Endothelial cell of umbilical vein (primary cell): ENCODE measurements at regions not wholly inside any gene's neighbourhood (a gene's known extent, or its start where the extent isn't known, plus 50 kb on each side); places are given as distances from the start of the nearest gene placed in this dataset.

ENCODE experiments used
- BruUV-seq: library from RNA; stranded (reverse); fragments of 400-500 nt; replicated peaks from 2 replicates; lab custom pipeline; 2021; lab: Mats Ljungman, UMichigan
- CTCF ChIA-PET: fragments of 300-600, 350-600 bp; sonication (Branson Sonifier 250); formaldehyde crosslinking; loops from one replicate; lab custom pipeline; 2021; ENCODE audit warnings: antibody characterized with exemption, inconsistent platforms; lab: Charles Lee
- POLR2A ChIA-PET: fragments of 300-600, 350-600 bp; sonication (Branson Sonifier 250); formaldehyde crosslinking; loops from one replicate; lab custom pipeline; 2021; ENCODE audit warnings: antibody characterized with exemption, inconsistent platforms; lab: Charles Lee
- DNase-seq: peaks from one replicate; pipeline ENCODE4 v3.0.0-alpha.2; 2011; ENCODE audit warnings: low read depth, low spot score
- FAIRE-seq: peaks from 2 replicates; lab custom pipeline; 2011; peaks lifted over from hg19 to GRCh38; lab: Jason Lieb, UNC
- H2AFZ ChIP-seq: 2 replicates; pipeline ENCODE4 v1.6.0; 2012; ENCODE audit warnings: low read depth, low read length, control low read depth, inconsistent platforms
- H3K27ac ChIP-seq: 2 replicates; pipeline ENCODE4 v1.5.1; 2011; ENCODE audit warnings: low read depth, mild to moderate bottlenecking, control low read depth, low read length, moderate library complexity; ENCODE audit not compliant: insufficient read depth
- H3K27me3 ChIP-seq, 2 experiments: 2 replicates each; pipeline versions ENCODE4 v1.6.0 to v1.6.1; 2011; ENCODE audit warnings: low read length in 2 of 2, mixed read lengths in 1 of 2; ENCODE audit not compliant: control insufficient read depth in 2 of 2, insufficient read depth in 2 of 2
- H3K36me3 ChIP-seq, 2 experiments: 2 replicates in 1 of 2; 3 replicates in 1 of 2; pipeline ENCODE4 v1.5.1; 2011; ENCODE audit warnings: low read length in 2 of 2, mild to moderate bottlenecking in 1 of 2, moderate library complexity in 1 of 2; ENCODE audit not compliant: control insufficient read depth in 2 of 2, insufficient read depth in 2 of 2; ENCODE audit errors: extremely low read depth in 1 of 2
- H3K4me1 ChIP-seq: 3 replicates; pipeline ENCODE4 v1.5.1; 2011; ENCODE audit warnings: mild to moderate bottlenecking, low read length; ENCODE audit not compliant: control insufficient read depth, insufficient read depth; ENCODE audit errors: extremely low read depth
- H3K4me2 ChIP-seq: 2 replicates; pipeline ENCODE4 v1.6.1; 2011; ENCODE audit warnings: low read length, control low read depth, mixed read lengths; ENCODE audit not compliant: insufficient read depth
- H3K4me3 ChIP-seq, 3 experiments: fragments of 200-600 bp in 1 of 3; sonication (generic), shearing (Covaris generic) in 1 of 3; replicated peaks in 1 of 3; 2 replicates each; pipeline ENCODE4 v1.5.1; 2011 to 2016; ENCODE audit warnings: control low read depth in 3 of 3, low read length in 3 of 3, mild to moderate bottlenecking in 2 of 3, inconsistent platforms in 1 of 3, low read depth in 1 of 3, moderate library complexity in 1 of 3; ENCODE audit not compliant: insufficient read depth in 1 of 3
- H3K79me2 ChIP-seq: 2 replicates; pipeline ENCODE4 v1.6.0; 2012; ENCODE audit warnings: low read length, inconsistent platforms; ENCODE audit not compliant: control insufficient read depth, insufficient read depth
- H3K9ac ChIP-seq: replicated peaks from 2 replicates; pipeline ENCODE3; 2011; ENCODE audit warnings: low read length, control low read depth; ENCODE audit not compliant: insufficient read depth; ENCODE audit errors: extremely low read depth
- H3K9me1 ChIP-seq: replicated peaks from 3 replicates; pipeline ENCODE4 v1.6.0; 2011; ENCODE audit warnings: mild to moderate bottlenecking, low read length; ENCODE audit not compliant: control insufficient read depth, insufficient read depth; ENCODE audit errors: extremely low read depth
- H3K9me3 ChIP-seq: replicated peaks from 2 replicates; pipeline ENCODE4 v1.5.1; 2012; ENCODE audit warnings: low read length, inconsistent platforms; ENCODE audit not compliant: control insufficient read depth, insufficient read depth
- H4K20me1 ChIP-seq: replicated peaks from 2 replicates; pipeline ENCODE3; 2011; ENCODE audit warnings: mild to moderate bottlenecking, low read length; ENCODE audit not compliant: control insufficient read depth, insufficient read depth; ENCODE audit errors: extremely low read depth
- EZH2 ChIP-seq: IDR thresholded peaks from 2 replicates; pipeline ENCODE4 v1.6.1; 2012; ENCODE audit warnings: borderline replicate concordance, low read depth, mild to moderate bottlenecking, moderate library complexity, low read length, inconsistent platforms; ENCODE audit not compliant: severe bottlenecking
- FOS ChIP-seq: IDR thresholded peaks from 2 replicates; pipeline ENCODE4 v1.6.1; 2011; ENCODE audit warnings: mild to moderate bottlenecking, low read length, moderate library complexity, borderline replicate concordance; ENCODE audit not compliant: insufficient read depth
- GATA2 ChIP-seq: IDR thresholded peaks from 2 replicates; pipeline ENCODE4 v1.7.0; 2011; ENCODE audit warnings: low read depth, mild to moderate bottlenecking, moderate library complexity, mixed read lengths, low read length; ENCODE audit not compliant: insufficient read length, insufficient read depth
- JUN ChIP-seq: IDR thresholded peaks from 2 replicates; pipeline ENCODE4 v1.6.1; 2011; ENCODE audit warnings: borderline replicate concordance, low read depth; ENCODE audit not compliant: insufficient read length, insufficient read depth
- MYC ChIP-seq: IDR thresholded peaks from one replicate; pipeline ENCODE4 v1.6.1; 2011; ENCODE audit warnings: mild to moderate bottlenecking, low read depth, low read length
- dilution Hi-C: fragments of 300-500 bp; cut with MboI; formaldehyde crosslinking; loops from one replicate; pipeline ENCODE4 v1.15.0; 2019; ENCODE audit warnings: low sequenced_read_pairs; ENCODE audit not compliant: extremely low pct_ligation_motif_present
- intact Hi-C: fragments of 100-400 bp; cut with micrococcal nuclease; formaldehyde crosslinking; loops from one replicate; pipeline ENCODE4 v1.10.0; 2022
- TF ChIP-seq, protein P1 (sequence below): IDR thresholded peaks from 2 replicates; pipeline ENCODE4 v1.6.1; 2011; ENCODE audit not compliant: insufficient read depth, insufficient read length
- TF ChIP-seq, protein P2 (sequence below), 2 donors: IDR thresholded peaks; 1 replicate in 1 of 2; 2 replicates in 1 of 2; pipeline ENCODE4 v1.5.1; 2011; ENCODE audit warnings: low read length in 2 of 2, mild to moderate bottlenecking in 2 of 2, moderate library complexity in 2 of 2, control low read depth in 1 of 2, inconsistent platforms in 1 of 2, low read depth in 1 of 2; ENCODE audit not compliant: insufficient read depth in 1 of 2; ENCODE audit errors: extremely low read depth in 1 of 2

DNA sequence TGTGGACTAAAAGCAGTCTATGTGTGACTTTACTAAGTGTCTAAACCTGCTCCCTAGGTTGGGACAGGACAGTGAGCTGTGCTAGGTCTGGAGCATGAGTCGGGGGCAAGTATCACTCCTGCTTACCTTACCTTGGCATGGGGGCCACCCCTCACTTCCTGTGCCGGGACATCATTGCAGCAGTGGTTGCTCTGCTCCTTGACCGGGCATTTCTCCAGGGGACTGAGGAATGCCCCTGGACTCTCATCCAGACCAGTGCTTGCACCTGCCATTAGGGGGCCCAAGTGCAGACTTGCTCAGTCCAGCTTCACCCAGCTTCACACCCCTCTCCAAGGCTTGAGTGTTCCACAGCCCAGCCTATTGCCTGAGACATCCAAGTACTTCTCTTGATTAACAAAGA lies 84.7 kb upstream of the NELL2 start:
- no peaks in the 10 kb centered on the region for H4K20me1 ChIP-seq
- POLR2A ChIA-PET: no interaction called here

DNA sequence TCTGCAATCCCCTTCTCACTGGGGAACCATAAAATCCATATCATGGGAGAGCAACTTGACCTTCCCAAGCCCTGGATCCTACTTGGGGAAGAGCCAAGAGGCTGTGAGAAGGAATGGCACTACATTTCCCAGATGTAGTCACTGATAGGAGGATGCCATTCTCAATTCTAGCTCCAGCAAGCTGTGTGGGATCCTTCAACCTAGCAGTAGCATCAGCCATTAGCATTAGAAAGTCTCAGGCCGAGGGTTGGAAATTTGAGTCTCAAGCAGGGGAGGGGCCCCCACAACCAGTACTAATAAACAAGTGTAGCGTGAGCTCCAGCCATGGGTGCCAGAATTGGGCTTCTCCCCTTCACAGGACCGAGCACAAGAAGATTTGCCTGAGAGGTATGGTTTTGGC lies 84.3 kb upstream of the NELL2 start:
- TF ChIP-seq, protein P1, sequence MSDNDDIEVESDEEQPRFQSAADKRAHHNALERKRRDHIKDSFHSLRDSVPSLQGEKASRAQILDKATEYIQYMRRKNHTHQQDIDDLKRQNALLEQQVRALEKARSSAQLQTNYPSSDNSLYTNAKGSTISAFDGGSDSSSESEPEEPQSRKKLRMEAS: no peak
- no peak for TF ChIP-seq FOS
- TF ChIP-seq EZH2: no peak
- no peak for TF ChIP-seq GATA2
- no peak for TF ChIP-seq JUN
- TF ChIP-seq, protein P2, sequence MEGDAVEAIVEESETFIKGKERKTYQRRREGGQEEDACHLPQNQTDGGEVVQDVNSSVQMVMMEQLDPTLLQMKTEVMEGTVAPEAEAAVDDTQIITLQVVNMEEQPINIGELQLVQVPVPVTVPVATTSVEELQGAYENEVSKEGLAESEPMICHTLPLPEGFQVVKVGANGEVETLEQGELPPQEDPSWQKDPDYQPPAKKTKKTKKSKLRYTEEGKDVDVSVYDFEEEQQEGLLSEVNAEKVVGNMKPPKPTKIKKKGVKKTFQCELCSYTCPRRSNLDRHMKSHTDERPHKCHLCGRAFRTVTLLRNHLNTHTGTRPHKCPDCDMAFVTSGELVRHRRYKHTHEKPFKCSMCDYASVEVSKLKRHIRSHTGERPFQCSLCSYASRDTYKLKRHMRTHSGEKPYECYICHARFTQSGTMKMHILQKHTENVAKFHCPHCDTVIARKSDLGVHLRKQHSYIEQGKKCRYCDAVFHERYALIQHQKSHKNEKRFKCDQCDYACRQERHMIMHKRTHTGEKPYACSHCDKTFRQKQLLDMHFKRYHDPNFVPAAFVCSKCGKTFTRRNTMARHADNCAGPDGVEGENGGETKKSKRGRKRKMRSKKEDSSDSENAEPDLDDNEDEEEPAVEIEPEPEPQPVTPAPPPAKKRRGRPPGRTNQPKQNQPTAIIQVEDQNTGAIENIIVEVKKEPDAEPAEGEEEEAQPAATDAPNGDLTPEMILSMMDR (IDR thresholded peaks at IDR 0.05; ENCODE audit: extremely low read depth in 1 of 2, insufficient read depth in 1 of 2, low read depth in 1 of 2, low read length in 2 of 2): no peak
- no peak for TF ChIP-seq MYC
- Histone ChIP-seq H3K4me2 (no peak overlapping the region), H3K4me3 (no peak overlapping the region), H3K9me1 (no peaks in the 10 kb centered on the region), H3K4me1 (no peaks in the 10 kb centered on the region), H3K9ac (no peak overlapping the region), H3K36me3 (no peaks in the 10 kb centered on the region), H2AFZ (no peak overlapping the region), H3K27ac (no peak overlapping the region), H3K79me2 (no peaks in the 10 kb centered on the region), H3K9me3 (no peaks in the 10 kb centered on the region), H4K20me1 (no peaks in the 10 kb centered on the region), H3K27me3 (no peaks in the 10 kb centered on the region)
- ChIA-PET POLR2A (no interaction called here), CTCF (interaction anchor here (5.1 kb wide), 1 partner anchor 12 kb away, joined by 35 read pairs; no protein-coding TSS in a partner anchor)
- intact Hi-C loops: no loop called here
- no peak for DNase-seq
- no TSS peak for BruUV-seq
- no peak for FAIRE-seq
- dilution Hi-C loops: no loop called here

More for the DNA sequence above, 84.7 kb upstream of the NELL2 start:
- Histone ChIP-seq H3K9me3 (no peaks in the 10 kb centered on the region), H2AFZ (no peak overlapping the region), H3K9me1 (no peaks in the 10 kb centered on the region), H3K79me2 (no peaks in the 10 kb centered on the region), H3K27me3 (no peaks in the 10 kb centered on the region), H3K4me2 (no peak overlapping the region), H3K4me1 (no peaks in the 10 kb centered on the region), H3K36me3 (no peaks in the 10 kb centered on the region), H3K4me3 (no peak overlapping the region), H3K27ac (no peak overlapping the region), H3K9ac (no peak overlapping the region)
- DNase-seq (no peak), FAIRE-seq (no peak)
- CTCF ChIA-PET: interaction anchor here (5.1 kb wide), 1 partner anchor 12 kb away, joined by 35 read pairs; no protein-coding TSS in a partner anchor
- dilution Hi-C loops (no loop called here), intact Hi-C loops (no loop called here)
- BruUV-seq: no TSS peak
- no peak for TF ChIP-seq FOS
- no peak for TF ChIP-seq MYC
- TF ChIP-seq, protein P2 (IDR thresholded peaks at IDR 0.05; ENCODE audit: extremely low read depth in 1 of 2, insufficient read depth in 1 of 2, low read depth in 1 of 2, low read length in 2 of 2): peak in 1 of 2 donors; percentile 2
